ENCODE measurements at regions not wholly inside any gene's neighbourhood (a gene's known extent, or its start where the extent isn't known, plus 50 kb on each side); places are given as distances from the start of the nearest gene placed in this dataset.

GRCh38 chr19:23810496-23810895, 51.8 kb upstream of the ZNF681 start:
- intact Hi-C loops (cut with DNase I): no loop called here
- H3K27me3 ChIP-seq: no peaks in the 10 kb centered on the region
- DNase-seq (no peak), ATAC-seq (no peak)
- H3K36me3 ChIP-seq: no peaks in the 10 kb centered on the region
- no peak overlapping the region for H3K4me3 ChIP-seq
- H3K4me1 ChIP-seq: no peaks in the 10 kb centered on the region
- TF ChIP-seq, protein P1, sequence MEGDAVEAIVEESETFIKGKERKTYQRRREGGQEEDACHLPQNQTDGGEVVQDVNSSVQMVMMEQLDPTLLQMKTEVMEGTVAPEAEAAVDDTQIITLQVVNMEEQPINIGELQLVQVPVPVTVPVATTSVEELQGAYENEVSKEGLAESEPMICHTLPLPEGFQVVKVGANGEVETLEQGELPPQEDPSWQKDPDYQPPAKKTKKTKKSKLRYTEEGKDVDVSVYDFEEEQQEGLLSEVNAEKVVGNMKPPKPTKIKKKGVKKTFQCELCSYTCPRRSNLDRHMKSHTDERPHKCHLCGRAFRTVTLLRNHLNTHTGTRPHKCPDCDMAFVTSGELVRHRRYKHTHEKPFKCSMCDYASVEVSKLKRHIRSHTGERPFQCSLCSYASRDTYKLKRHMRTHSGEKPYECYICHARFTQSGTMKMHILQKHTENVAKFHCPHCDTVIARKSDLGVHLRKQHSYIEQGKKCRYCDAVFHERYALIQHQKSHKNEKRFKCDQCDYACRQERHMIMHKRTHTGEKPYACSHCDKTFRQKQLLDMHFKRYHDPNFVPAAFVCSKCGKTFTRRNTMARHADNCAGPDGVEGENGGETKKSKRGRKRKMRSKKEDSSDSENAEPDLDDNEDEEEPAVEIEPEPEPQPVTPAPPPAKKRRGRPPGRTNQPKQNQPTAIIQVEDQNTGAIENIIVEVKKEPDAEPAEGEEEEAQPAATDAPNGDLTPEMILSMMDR (IDR thresholded peaks at IDR 0.05): no peak
- H3K9me3 ChIP-seq: no peaks in the 10 kb centered on the region
- no peak overlapping the region for H3K27ac ChIP-seq
